HepG2 (cell line): ENCODE measurements at regions not wholly inside any gene's neighbourhood (a gene's known extent, or its start where the extent isn't known, plus 50 kb on each side); places are given as distances from the start of the nearest gene placed in this dataset.

Experiments used
- ATAC-seq: fragments of 200-7000 bp; cut with Tn5 transposase; 3 replicates; pipeline ENCODE4 v1.9.1; 2020; ENCODE audit warnings: mild to moderate bottlenecking, moderate library complexity
- BruUV-seq: library from RNA; stranded (reverse); fragments of 400-500 nt; replicated peaks from 2 replicates; lab custom pipeline; 2021; lab: Mats Ljungman, UMichigan
- CTCF ChIA-PET: fragments of 300-600 bp; formaldehyde crosslinking; extraction: SDS; loops from one replicate; lab custom pipeline; 2021; ENCODE audit warnings: low total read pairs, inconsistent platforms, low intra/inter-chr PET ratio; lab: Yijun Ruan, JAX
- POLR2A ChIA-PET: fragments of 350-600 bp; sonication (Branson Sonifier 250); formaldehyde crosslinking; loops from one replicate; lab custom pipeline; 2020; ENCODE audit warnings: antibody characterized with exemption, inconsistent platforms; lab: Yijun Ruan, JAX
- DNase-seq: peaks from one replicate; pipeline ENCODE4 v3.0.0-alpha.2; 2015; ENCODE audit warnings: low spot score
- FAIRE-seq: peaks from 3 replicates; lab custom pipeline; 2011; peaks lifted over from hg19 to GRCh38; lab: Jason Lieb, UNC
- H2AFZ ChIP-seq: one replicate; pipeline ENCODE4 v1.6.1; 2011; ENCODE audit warnings: low read length, inconsistent platforms
- H3K27ac ChIP-seq: fragments of 300-600 bp; 3 replicates; pipeline ENCODE4 v1.8.0; 2011; ENCODE audit warnings: mixed run types, mild to moderate bottlenecking, mixed read lengths, low read length, inconsistent platforms; ENCODE audit not compliant: insufficient read depth; ENCODE audit errors: extremely low read length
- H3K27me3 ChIP-seq, 2 experiments: fragments of 200-600 bp in 1 of 2; 2 replicates in 1 of 2; 3 replicates in 1 of 2; pipeline versions ENCODE4 v1.6.0 to v1.8.0; 2011; ENCODE audit warnings: low read length in 2 of 2, mild to moderate bottlenecking in 2 of 2, moderate library complexity in 2 of 2, inconsistent platforms in 1 of 2; ENCODE audit not compliant: insufficient read depth in 2 of 2, control insufficient read depth in 1 of 2
- H3K36me3 ChIP-seq, 2 experiments: fragments of 200-600 bp in 1 of 2; replicated peaks in 1 of 2; 2 replicates in 1 of 2; 3 replicates in 1 of 2; pipeline versions ENCODE4 v1.5.1 to v1.8.0; 2011; ENCODE audit warnings: low read length in 2 of 2, inconsistent platforms in 1 of 2; ENCODE audit not compliant: insufficient read depth in 2 of 2, control insufficient read depth in 1 of 2
- H3K4me1 ChIP-seq: 2 replicates; pipeline ENCODE4 v1.5.1; 2012; ENCODE audit warnings: low read length, inconsistent platforms; ENCODE audit not compliant: insufficient read depth
- H3K4me2 ChIP-seq: 2 replicates; pipeline ENCODE4 v1.6.0; 2011; ENCODE audit warnings: low read depth, low read length, inconsistent platforms
- H3K4me3 ChIP-seq, 3 experiments: fragments of 200-600 bp in 1 of 3; sonication (generic), shearing (Covaris generic) in 1 of 3; replicated peaks in 1 of 3; 2 replicates each; pipeline ENCODE4 v1.5.1; 2011 to 2016; ENCODE audit warnings: low read length in 3 of 3, inconsistent platforms in 2 of 3, low read depth in 2 of 3, mild to moderate bottlenecking in 2 of 3, control low read depth in 1 of 3, mixed read lengths in 1 of 3; ENCODE audit not compliant: insufficient read depth in 1 of 3
- H3K79me2 ChIP-seq: one replicate; pipeline ENCODE4 v1.6.1; 2011; ENCODE audit warnings: low read length, inconsistent platforms; ENCODE audit not compliant: insufficient read depth
- H3K9ac ChIP-seq: 2 replicates; pipeline ENCODE4 v1.6.0; 2011; ENCODE audit warnings: mild to moderate bottlenecking, low read depth, low read length, inconsistent platforms; ENCODE audit not compliant: insufficient read depth
- H3K9me3 ChIP-seq: 2 replicates; pipeline ENCODE4 v1.5.1; 2012; ENCODE audit warnings: mild to moderate bottlenecking, low read length
- H4K20me1 ChIP-seq: 2 replicates; pipeline ENCODE4 v1.6.0; 2011; ENCODE audit warnings: inconsistent platforms, mild to moderate bottlenecking, low read length, moderate library complexity; ENCODE audit not compliant: insufficient read depth
- BCL6 ChIP-seq: IDR thresholded peaks from 2 replicates; pipeline ENCODE4 v1.6.1; 2016; ENCODE audit warnings: missing genetic modification reagents, missing compliant biosample characterization
- DMTF1 ChIP-seq: sonication (generic); formaldehyde crosslinking; IDR thresholded peaks from 2 replicates; pipeline ENCODE4 v1.4.0; 2020; ENCODE audit warnings: mild to moderate bottlenecking, missing genetic modification reagents
- ESRRA ChIP-seq: sonication (generic); formaldehyde crosslinking; IDR thresholded peaks from 2 replicates; pipeline ENCODE4 v1.5.1; 2020; ENCODE audit warnings: mild to moderate bottlenecking, low read depth, missing genetic modification reagents
- FOXP4 ChIP-seq: sonication (generic); formaldehyde crosslinking; IDR thresholded peaks from 2 replicates; pipeline ENCODE4 v1.4.0; 2020; ENCODE audit warnings: missing genetic modification reagents
- JARID2 ChIP-seq: sonication (generic); formaldehyde crosslinking; IDR thresholded peaks from 2 replicates; pipeline ENCODE4 v1.8.1; 2023; ENCODE audit warnings: missing genetic modification reagents, inconsistent platforms; ENCODE audit not compliant: insufficient replicate concordance
- JUND ChIP-seq: sonication (generic); formaldehyde crosslinking; IDR thresholded peaks from 2 replicates; pipeline ENCODE4 v1.8.0; 2022; ENCODE audit warnings: mild to moderate bottlenecking, missing genetic modification reagents
- NPAS2 ChIP-seq: sonication (generic); formaldehyde crosslinking; IDR thresholded peaks from 2 replicates; pipeline ENCODE4 v1.8.0; 2022; ENCODE audit warnings: mild to moderate bottlenecking, missing genetic modification reagents, borderline replicate concordance
- RARG ChIP-seq: sonication (generic); formaldehyde crosslinking; IDR thresholded peaks from 2 replicates; pipeline ENCODE4 v1.4.0; 2020; ENCODE audit warnings: low read depth, mild to moderate bottlenecking, missing genetic modification reagents
- TARDBP ChIP-seq: sonication (generic); formaldehyde crosslinking; IDR thresholded peaks from 2 replicates; pipeline ENCODE4 v1.8.0; 2022; ENCODE audit warnings: mild to moderate bottlenecking, missing genetic modification reagents
- TEAD2 ChIP-seq: sonication (generic); formaldehyde crosslinking; IDR thresholded peaks from 2 replicates; pipeline ENCODE4 v1.9.0; 2021; ENCODE audit warnings: missing genetic modification reagents
- ZNF720 ChIP-seq: sonication (generic); formaldehyde crosslinking; IDR thresholded peaks from 2 replicates; pipeline ENCODE4 v1.4.0; 2020; ENCODE audit warnings: missing genetic modification reagents
- ZNF772 ChIP-seq: sonication (generic); formaldehyde crosslinking; IDR thresholded peaks from 2 replicates; pipeline ENCODE4 v1.5.0; 2020; ENCODE audit warnings: mild to moderate bottlenecking, missing genetic modification reagents
- ZNF781 ChIP-seq: sonication (generic); formaldehyde crosslinking; IDR thresholded peaks from 2 replicates; pipeline ENCODE4 v1.5.1; 2020; ENCODE audit warnings: borderline replicate concordance, mild to moderate bottlenecking, missing genetic modification reagents; ENCODE audit errors: not compliant biosample characterization
- ZNF784 ChIP-seq: sonication (generic); formaldehyde crosslinking; IDR thresholded peaks from 2 replicates; pipeline ENCODE4 v1.5.1; 2020; ENCODE audit warnings: missing genetic modification reagents, mild to moderate bottlenecking, borderline replicate concordance
- in situ Hi-C: cut with HindIII; loops from 2 replicates; pipeline ENCODE4 v1.10.0; 2017; ENCODE audit warnings: low pct_unique_long_range_greater_than_20kb; ENCODE audit not compliant: extremely low pct_ligation_motif_present
- intact Hi-C: fragments of 100-400 bp; cut with micrococcal nuclease; formaldehyde crosslinking; loops from one replicate; pipeline ENCODE4 v1.10.0; 2022; ENCODE audit not compliant: unreplicated experiment
- TF ChIP-seq, protein P1 (sequence below): sonication (generic); formaldehyde crosslinking; IDR thresholded peaks from 2 replicates; pipeline ENCODE4 v1.9.0; 2021; ENCODE audit warnings: missing genetic modification reagents, mild to moderate bottlenecking, borderline replicate concordance

GRCh38 chr3:147669077-147669476 is 259.9 kb downstream of the ZIC1 start (continued):
- TF ChIP-seq DMTF1 (CRISPR knock-in tag) (no peak), ZNF781 (CRISPR knock-in tag) (no peak)
- TF ChIP-seq, protein P1, sequence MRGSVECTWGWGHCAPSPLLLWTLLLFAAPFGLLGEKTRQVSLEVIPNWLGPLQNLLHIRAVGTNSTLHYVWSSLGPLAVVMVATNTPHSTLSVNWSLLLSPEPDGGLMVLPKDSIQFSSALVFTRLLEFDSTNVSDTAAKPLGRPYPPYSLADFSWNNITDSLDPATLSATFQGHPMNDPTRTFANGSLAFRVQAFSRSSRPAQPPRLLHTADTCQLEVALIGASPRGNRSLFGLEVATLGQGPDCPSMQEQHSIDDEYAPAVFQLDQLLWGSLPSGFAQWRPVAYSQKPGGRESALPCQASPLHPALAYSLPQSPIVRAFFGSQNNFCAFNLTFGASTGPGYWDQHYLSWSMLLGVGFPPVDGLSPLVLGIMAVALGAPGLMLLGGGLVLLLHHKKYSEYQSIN (CRISPR knock-in tag), result no peak

DNA sequence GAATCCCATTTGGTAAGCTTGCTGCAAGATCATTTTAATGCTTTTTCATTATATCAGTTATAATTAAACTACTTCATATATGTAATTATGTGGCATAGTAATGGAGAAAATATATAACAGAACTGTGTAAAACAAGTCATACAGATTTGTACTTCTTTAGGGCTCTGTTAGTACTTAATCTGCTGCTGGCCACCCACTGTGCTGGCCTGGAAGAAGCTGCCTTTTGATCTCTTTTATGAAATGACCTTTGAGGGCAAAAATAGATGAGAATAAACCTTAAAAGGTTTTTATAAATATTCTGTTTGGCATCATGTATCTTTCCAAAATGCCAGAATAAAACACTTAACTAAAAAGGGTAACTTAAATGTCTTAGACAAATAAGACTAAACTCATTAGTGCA is 262.9 kb downstream of the ZIC1 start:
- no peaks in the 10 kb centered on the region for H3K4me1 ChIP-seq
- CTCF ChIA-PET, result no interaction called here
- no peaks in the 10 kb centered on the region for H3K79me2 ChIP-seq
- no peaks in the 10 kb centered on the region for H3K36me3 ChIP-seq
- H3K27me3 ChIP-seq, result no peaks in the 10 kb centered on the region
- no TSS peak for BruUV-seq
- DNase-seq (no peak), FAIRE-seq (no peak), ATAC-seq (no peak)
- intact Hi-C loops, result no loop called here
- no peak overlapping the region for H2AFZ ChIP-seq
- in situ Hi-C loops, result no loop called here
- no peak overlapping the region for H3K27ac ChIP-seq
- H4K20me1 ChIP-seq, result no peaks in the 10 kb centered on the region
- POLR2A ChIA-PET, result no interaction called here
- no peak overlapping the region for H3K9ac ChIP-seq
- no peak overlapping the region for H3K4me3 ChIP-seq
- no peak overlapping the region for H3K4me2 ChIP-seq
- no peaks in the 10 kb centered on the region for H3K9me3 ChIP-seq
- TF ChIP-seq ZNF720 (CRISPR knock-in tag) (no peak), ESRRA (no peak), RARG (CRISPR knock-in tag) (no peak), ZNF784 (no peak), JUND (CRISPR knock-in tag) (no peak), TEAD2 (CRISPR knock-in tag) (no peak), TARDBP (CRISPR knock-in tag) (no peak), ZNF772 (CRISPR knock-in tag) (no peak), BCL6 (CRISPR knock-in tag) (no peak), NPAS2 (no peak), FOXP4 (CRISPR knock-in tag) (no peak), JARID2 (CRISPR knock-in tag) (no peak)
